LoVo (cell line): ENCODE measurements at regions not wholly inside any gene's neighbourhood (a gene's known extent, or its start where the extent isn't known, plus 50 kb on each side); places are given as distances from the start of the nearest gene placed in this dataset.
"Not testable (repeated sequence)": the region's sequence is repeated elsewhere in the genome, so short reads cannot be mapped to it uniquely, and the experiment has no call there.

ENCODE experiments used
- DNase-seq: peaks from one replicate; pipeline ENCODE4 v3.0.0-alpha.2; 2016; ENCODE audit warnings: low spot score

- DNase-seq: no peak
These were observed 307.3 kb upstream of the KCNN2 start for GRCh38 chr5:114054594-114054993.

- DNase-seq: no peak
These were observed 306.3 kb upstream of the KCNN2 start for GRCh38 chr5:114055318-114056184.

DNA sequence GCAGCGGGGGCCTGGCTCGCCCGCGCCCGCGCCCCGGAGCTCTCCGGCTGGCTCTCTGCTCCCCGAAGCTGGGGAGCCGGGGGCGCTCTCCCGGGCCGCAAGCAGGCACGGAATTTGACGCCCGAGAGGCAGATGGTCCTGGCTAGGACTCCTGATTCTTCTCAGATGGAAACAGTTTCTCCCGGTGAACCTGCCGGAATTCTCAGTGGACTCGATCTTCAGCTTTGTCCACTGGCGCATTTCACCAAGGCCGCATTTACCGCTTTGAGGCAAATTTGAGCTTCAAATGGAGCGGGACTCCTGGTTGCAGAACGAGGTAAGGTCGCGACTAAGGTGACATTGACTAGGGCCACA lies 305.7 kb upstream of the KCNN2 start:
- DNase-seq: no peak

- no peak for DNase-seq
These were observed 301.0 kb upstream of the KCNN2 start for GRCh38 chr5:114060866-114061265.

GRCh38 chr5:114062932-114063867 lies 298.7 kb upstream of the KCNN2 start:
- DNase-seq: no peak

GRCh38 chr5:114065912-114066311 lies 296.0 kb upstream of the KCNN2 start:
- no peak for DNase-seq

GRCh38 chr5:114070093-114070722 lies 291.7 kb upstream of the KCNN2 start:
- no peak for DNase-seq

GRCh38 chr5:114089259-114089658 lies 272.6 kb upstream of the KCNN2 start:
- DNase-seq: no peak

DNA sequence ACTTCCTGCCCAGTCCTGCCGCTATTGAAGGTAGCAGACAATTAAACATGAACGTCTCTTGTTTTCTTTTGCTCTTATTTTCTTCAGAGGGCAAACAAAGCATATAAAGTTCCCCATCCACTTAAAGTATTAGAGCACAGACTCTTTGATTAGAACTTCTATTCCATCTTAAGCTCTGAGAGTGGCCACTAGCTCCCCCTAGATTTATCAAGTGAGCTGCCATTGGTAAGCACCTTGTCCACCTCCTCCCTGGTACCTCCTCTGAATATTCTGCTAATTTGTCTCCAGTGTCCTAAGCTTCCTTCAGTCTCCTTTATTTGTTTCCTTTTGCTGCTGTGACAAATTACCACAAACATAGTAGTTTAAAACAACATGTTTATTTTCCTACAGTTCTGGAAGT lies 264.3 kb upstream of the KCNN2 start:
- no peak for DNase-seq

DNA sequence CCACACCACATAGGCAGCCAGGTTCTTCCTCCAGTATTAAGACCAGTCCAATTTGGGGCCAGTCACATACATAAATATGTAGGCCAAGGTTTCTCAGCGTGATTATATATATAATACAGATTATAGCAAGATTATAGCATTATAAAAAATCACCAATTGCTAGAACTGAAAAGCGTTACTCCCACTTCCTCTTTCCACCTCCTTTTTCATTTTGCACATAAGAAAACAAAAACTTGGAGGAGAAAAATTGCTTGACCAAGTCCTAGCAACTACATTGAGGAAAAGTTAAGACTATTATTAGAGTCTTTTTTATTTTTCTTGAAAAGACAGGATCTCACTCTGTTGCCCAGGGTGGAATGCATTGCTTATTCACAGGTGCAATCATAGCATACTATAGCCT lies 262.7 kb upstream of the KCNN2 start:
- no peak for DNase-seq

GRCh38 chr5:114101153-114101552 lies 260.7 kb upstream of the KCNN2 start:
- DNase-seq: peak; percentile 48

- DNase-seq: no peak
These were observed 248.3 kb upstream of the KCNN2 start for GRCh38 chr5:114113604-114114003.

DNA sequence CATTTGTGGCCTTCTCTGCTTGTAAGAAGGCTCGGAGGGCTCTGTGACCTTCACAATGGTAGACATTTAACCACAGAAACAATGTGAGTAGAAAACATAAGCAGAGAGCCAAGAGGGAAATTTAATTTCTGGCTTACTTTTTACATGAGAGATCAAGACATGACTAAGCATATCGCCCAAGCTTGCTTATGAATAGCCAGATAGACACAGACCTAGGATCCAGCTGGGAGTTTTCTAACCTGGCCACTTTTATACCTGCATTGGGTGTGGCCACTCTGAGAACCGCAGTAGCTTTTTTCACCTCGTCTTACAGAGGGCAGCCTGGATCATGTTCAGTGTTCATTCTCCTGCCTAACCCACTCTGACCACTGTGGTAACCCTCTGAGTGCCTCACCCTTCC lies 244.9 kb upstream of the KCNN2 start:
- DNase-seq: no peak

DNA sequence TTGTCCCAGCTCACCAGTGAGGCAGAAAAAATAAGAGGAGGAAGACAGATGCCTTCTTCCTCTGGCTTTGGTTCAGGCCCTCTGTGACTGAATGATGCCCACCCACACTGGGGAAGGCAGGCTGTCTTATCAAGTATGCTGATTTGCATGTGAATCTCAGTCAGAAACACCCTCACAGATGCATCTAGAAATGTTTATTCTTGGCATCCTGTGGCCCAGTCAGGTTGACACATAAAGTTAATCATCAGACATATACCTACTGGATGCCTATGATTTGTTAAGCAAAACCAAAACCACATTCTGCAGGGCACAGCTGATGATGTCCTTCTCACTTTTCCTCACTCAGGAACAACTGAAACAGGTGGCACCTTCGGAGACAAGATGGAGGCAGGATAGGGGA lies 243.4 kb upstream of the KCNN2 start:
- DNase-seq: no peak

DNA sequence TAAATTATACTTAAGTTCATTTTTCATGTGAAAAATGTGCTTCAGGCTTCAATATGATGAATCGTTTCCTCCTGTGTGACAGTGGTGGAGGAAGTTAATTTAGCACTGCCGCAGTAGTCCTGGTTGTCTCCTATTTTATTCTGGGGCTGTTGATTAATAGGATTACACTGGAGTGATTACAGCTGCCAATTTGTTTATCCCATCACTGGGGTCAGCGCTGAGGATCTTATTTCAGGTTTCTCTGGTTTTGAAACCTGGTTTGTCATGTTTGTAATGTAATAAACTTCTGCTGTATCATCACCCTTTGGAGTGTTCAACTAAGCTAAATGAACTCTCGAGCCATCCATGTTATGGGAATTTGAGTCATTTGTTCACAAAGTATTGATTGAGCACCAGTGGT lies 241.7 kb upstream of the KCNN2 start:
- DNase-seq: no peak

- DNase-seq: no peak
These were observed 239.0 kb upstream of the KCNN2 start for GRCh38 chr5:114122852-114123251.

- no peak for DNase-seq
These were observed 238.2 kb upstream of the KCNN2 start for GRCh38 chr5:114123654-114124053.

- no peak for DNase-seq
These were observed 215.5 kb upstream of the KCNN2 start for GRCh38 chr5:114146398-114146797.

- peak; percentile 19 for DNase-seq
These were observed 213.6 kb upstream of the KCNN2 start for GRCh38 chr5:114148253-114148652.

DNA sequence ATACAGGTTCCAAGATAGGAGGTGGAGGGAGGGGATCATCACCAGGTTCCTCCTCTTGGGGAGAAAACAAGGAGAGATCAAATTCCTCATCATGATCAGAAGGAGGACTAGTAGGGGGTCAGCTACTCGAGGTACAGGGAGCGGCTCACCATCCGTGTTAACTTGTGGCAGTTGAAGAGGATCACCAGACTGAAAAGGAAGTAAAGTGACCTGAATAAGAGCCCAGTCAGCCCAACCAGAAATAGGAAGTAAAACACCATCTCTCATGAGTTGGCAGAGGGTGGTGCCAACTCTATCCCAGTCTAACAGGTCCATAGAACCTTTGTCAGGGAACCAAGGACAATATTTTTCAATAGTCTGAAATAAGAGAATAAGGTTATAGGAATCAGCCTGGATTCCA lies 213.1 kb upstream of the KCNN2 start:
- DNase-seq: not testable (repeated sequence)

DNA sequence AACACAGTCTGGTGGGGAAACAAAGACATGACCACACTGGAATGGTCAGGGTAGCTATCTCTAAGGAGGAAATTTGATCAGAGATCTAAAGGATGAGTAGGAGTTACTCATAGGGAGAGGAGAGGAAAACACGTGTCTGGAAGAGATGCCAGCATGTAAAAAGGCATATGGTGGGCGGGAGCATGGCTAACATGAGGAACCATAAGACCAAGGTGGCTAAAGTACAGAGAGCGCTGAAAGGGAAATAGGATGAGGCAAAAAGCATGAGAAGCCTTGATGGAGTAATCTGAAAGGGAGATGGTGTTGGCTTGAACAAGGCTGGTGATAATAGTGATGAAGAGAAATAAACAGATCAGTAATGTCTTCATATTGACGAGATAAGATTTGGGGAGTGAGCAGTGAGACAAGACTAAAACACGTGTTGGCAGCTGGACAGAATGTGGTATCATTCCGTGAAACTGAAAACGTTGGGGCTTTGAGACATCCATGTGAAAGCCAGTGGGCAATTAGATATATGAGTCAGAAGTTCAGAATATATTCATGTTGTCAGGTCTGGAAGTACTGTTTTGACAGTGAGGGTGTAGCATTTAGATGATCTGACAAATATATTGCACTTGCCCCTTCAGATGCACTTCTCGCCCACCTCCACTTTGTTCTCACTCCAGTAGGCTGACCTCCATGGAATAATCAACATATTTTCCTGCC lies 209.1 kb upstream of the KCNN2 start:
- DNase-seq: no peak

DNA sequence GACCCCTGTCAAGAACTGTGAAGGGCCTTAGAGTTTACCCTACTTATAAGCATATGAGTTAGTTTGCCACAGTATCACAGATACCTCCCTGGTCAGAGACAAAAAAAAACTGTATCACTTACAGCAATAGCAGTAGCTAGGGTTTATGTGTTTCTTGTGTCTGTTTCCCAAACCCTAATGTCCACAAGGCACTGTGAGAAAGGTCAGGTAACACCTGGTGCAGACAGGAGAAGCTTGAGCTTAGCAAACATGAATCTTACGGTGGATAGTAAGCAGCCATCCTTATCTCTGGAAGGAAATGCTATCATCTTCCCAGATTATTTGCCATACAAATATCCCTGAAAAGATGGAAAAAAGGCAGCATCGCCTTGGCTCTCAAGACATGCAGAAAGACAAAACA lies 208.5 kb upstream of the KCNN2 start:
- DNase-seq: no peak
